PC-3 (cell line): ENCODE measurements at regions not wholly inside any gene's neighbourhood (a gene's known extent, or its start where the extent isn't known, plus 50 kb on each side); places are given as distances from the start of the nearest gene placed in this dataset.
A peak's percentile ranks its signal among the peaks of the same experiment; 100 is the strongest.

Experiments
- ATAC-seq: fragments of 200-7000 bp; cut with Tn5 transposase; 2 replicates; pipeline ENCODE4 v1.9.1; 2020; ENCODE audit warnings: mild to moderate bottlenecking, moderate library complexity
- BruUV-seq: library from RNA; stranded (reverse); fragments of 400-500 nt; replicated peaks from 2 replicates; lab custom pipeline; 2021; lab: Mats Ljungman, UMichigan
- CTCF ChIA-PET: fragments of 300-600 bp; sonication (Branson Sonifier 250); formaldehyde crosslinking; loops from one replicate; lab custom pipeline; 2022; ENCODE audit warnings: antibody characterized with exemption; lab: Charles Lee
- POLR2A ChIA-PET: fragments of 300-600 bp; sonication (Branson Sonifier 250); formaldehyde crosslinking; loops from one replicate; lab custom pipeline; 2022; ENCODE audit warnings: antibody characterized with exemption; ENCODE audit not compliant: unreplicated experiment; lab: Charles Lee
- DNase-seq: peaks from one replicate; pipeline ENCODE4 v3.0.0-alpha.2; 2015
- H2AFZ ChIP-seq: fragments of 300-600 bp; sonication (generic); 2 replicates; pipeline ENCODE4 v1.6.0; 2016; ENCODE audit warnings: antibody characterized with exemption, low read length
- H3F3A ChIP-seq: fragments of 300-600 bp; sonication (generic); one replicate; pipeline ENCODE4 v1.6.0; 2017; ENCODE audit warnings: antibody characterized with exemption, low read length, control low read depth, mild to moderate bottlenecking; ENCODE audit not compliant: unreplicated experiment
- H3K27ac ChIP-seq: fragments of 300-600 bp; sonication (generic); 2 replicates; pipeline ENCODE4 v1.5.1; 2016; ENCODE audit warnings: mild to moderate bottlenecking, low read length
- H3K27me3 ChIP-seq: fragments of 300-600 bp; sonication (generic); 2 replicates; pipeline ENCODE4 v1.6.1; 2016; ENCODE audit warnings: low read length, mixed read lengths
- H3K36me3 ChIP-seq: fragments of 300-600 bp; sonication (generic); 2 replicates; pipeline ENCODE4 v1.6.1; 2016; ENCODE audit warnings: low read depth, mixed run types, low read length, mixed read lengths
- H3K4me1 ChIP-seq: fragments of 300-600 bp; sonication (generic); 2 replicates; pipeline ENCODE4 v1.5.1; 2016; ENCODE audit warnings: low read length; ENCODE audit not compliant: insufficient read depth
- H3K4me2 ChIP-seq: fragments of 300-600 bp; sonication (generic); 2 replicates; pipeline ENCODE4 v1.6.0; 2016; ENCODE audit warnings: low read length
- H3K4me3 ChIP-seq: fragments of 300-600 bp; sonication (generic); 2 replicates; pipeline ENCODE4 v1.5.1; 2016; ENCODE audit warnings: mild to moderate bottlenecking, low read length, mixed read lengths
- H3K79me2 ChIP-seq: fragments of 300-600 bp; sonication (generic); 2 replicates; pipeline ENCODE4 v1.6.1; 2017; ENCODE audit warnings: low read length, mixed read lengths
- H3K9ac ChIP-seq: fragments of 300-600 bp; sonication (generic); 2 replicates; pipeline ENCODE4 v1.6.0; 2016; ENCODE audit warnings: mild to moderate bottlenecking, low read length
- H3K9me2 ChIP-seq: fragments of 300-600 bp; sonication (generic); replicated peaks from 2 replicates; pipeline ENCODE4 v1.6.1; 2016; ENCODE audit warnings: mixed run types, low read length, mixed read lengths
- H3K9me3 ChIP-seq: fragments of 300-600 bp; sonication (generic); 2 replicates; pipeline ENCODE4 v1.6.1; 2016; ENCODE audit warnings: low read length, mixed read lengths
- H4K20me1 ChIP-seq: fragments of 300-600 bp; sonication (generic); 2 replicates; pipeline ENCODE4 v1.6.1; 2016; ENCODE audit warnings: low read length, mixed read lengths
- EZH2 ChIP-seq: fragments of 300-600 bp; sonication (generic); IDR thresholded peaks from one replicate; pipeline ENCODE4 v1.6.1; 2017; ENCODE audit warnings: antibody characterized with exemption, mild to moderate bottlenecking, low read length; ENCODE audit not compliant: unreplicated experiment
- EZH2phosphoT487 ChIP-seq: fragments of 300-600 bp; sonication (generic); IDR thresholded peaks from 2 replicates; pipeline ENCODE4 v1.6.1; 2018; ENCODE audit warnings: mild to moderate bottlenecking, antibody characterized with exemption, low read length, borderline replicate concordance
- intact Hi-C: fragments of 100-400 bp; cut with micrococcal nuclease; formaldehyde crosslinking; loops from 2 replicates; pipeline ENCODE4 v1.9.0; 2023
- TF ChIP-seq, protein P1 (sequence below): fragments of 300-600 bp; sonication (generic); conservative IDR thresholded peaks from 2 replicates; pipeline ENCODE4 v1.5.1; 2017; ENCODE audit warnings: antibody characterized with exemption, low read depth, mild to moderate bottlenecking, low read length

DNA sequence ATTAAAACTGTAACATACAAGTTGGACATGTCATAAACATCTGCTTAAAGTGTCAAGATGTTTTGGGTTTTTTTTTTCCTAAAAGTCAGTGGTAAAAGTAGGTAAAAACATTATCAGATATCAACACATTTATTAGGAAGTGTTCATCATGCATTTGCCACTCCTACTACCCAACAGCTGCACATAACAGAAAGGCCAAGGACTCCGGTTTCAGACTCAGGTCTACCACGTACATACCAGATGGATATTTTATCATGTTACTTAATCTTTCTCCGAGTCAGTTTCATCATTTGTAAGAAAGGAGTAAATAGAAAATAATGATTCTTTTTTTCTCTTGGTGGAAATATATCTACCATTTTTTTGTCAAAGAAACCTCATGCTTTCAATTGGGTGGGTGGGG is 192.3 kb downstream of the UBE2E3 start:
- Histone ChIP-seq H3K36me3 (no peaks in the 10 kb centered on the region), H3K9ac (no peak overlapping the region), H2AFZ (no peak overlapping the region), H3K4me2 (no peak overlapping the region), H3K4me3 (no peak overlapping the region), H3K27me3 (no peaks in the 10 kb centered on the region), H3K4me1 (peaks cover 46% of the 10 kb centered on the region), H3F3A (no peaks in the 10 kb centered on the region), H3K79me2 (no peaks in the 10 kb centered on the region), H3K9me2 (no peaks in the 10 kb centered on the region), H4K20me1 (no peaks in the 10 kb centered on the region), H3K9me3 (0 out of 2 replicates have a peak, but pooled peaks cover 3% of the 10 kb centered on the region), H3K27ac (no peak overlapping the region)
- no peak for TF ChIP-seq EZH2
- TF ChIP-seq, protein P1, sequence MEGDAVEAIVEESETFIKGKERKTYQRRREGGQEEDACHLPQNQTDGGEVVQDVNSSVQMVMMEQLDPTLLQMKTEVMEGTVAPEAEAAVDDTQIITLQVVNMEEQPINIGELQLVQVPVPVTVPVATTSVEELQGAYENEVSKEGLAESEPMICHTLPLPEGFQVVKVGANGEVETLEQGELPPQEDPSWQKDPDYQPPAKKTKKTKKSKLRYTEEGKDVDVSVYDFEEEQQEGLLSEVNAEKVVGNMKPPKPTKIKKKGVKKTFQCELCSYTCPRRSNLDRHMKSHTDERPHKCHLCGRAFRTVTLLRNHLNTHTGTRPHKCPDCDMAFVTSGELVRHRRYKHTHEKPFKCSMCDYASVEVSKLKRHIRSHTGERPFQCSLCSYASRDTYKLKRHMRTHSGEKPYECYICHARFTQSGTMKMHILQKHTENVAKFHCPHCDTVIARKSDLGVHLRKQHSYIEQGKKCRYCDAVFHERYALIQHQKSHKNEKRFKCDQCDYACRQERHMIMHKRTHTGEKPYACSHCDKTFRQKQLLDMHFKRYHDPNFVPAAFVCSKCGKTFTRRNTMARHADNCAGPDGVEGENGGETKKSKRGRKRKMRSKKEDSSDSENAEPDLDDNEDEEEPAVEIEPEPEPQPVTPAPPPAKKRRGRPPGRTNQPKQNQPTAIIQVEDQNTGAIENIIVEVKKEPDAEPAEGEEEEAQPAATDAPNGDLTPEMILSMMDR = no peak
- TF ChIP-seq EZH2phosphoT487 = no peak
- DNase-seq = no peak
- ATAC-seq = no peak
- intact Hi-C loops = loop anchor here (10.0 kb wide), 1 partner anchor 292 kb away; no protein-coding TSS in a partner anchor
- BruUV-seq = no TSS peak
- CTCF ChIA-PET = no interaction called here
- POLR2A ChIA-PET = no interaction called here

GRCh38 chr2:181174611-181175580 is 194.5 kb downstream of the UBE2E3 start:
- H3K4me1 ChIP-seq = peaks cover 40% of the 10 kb centered on the region
- CTCF ChIA-PET = no interaction called here
- H3K9ac ChIP-seq = no peak overlapping the region
- no peaks in the 10 kb centered on the region for H3K36me3 ChIP-seq
- no peaks in the 10 kb centered on the region for H3F3A ChIP-seq
- POLR2A ChIA-PET = no interaction called here
- H3K79me2 ChIP-seq = no peaks in the 10 kb centered on the region
- intact Hi-C loops = loop anchor here (10.0 kb wide), 1 partner anchor 290 kb away; no protein-coding TSS in a partner anchor
- BruUV-seq = no TSS peak
- peak; percentile 57 for DNase-seq
- H2AFZ ChIP-seq = no peak overlapping the region
- 0 out of 2 replicates have a peak overlapping the region, but pooled peaks have one; percentile 10 for H3K27ac ChIP-seq
- H3K9me2 ChIP-seq = no peaks in the 10 kb centered on the region
- no peaks in the 10 kb centered on the region for H4K20me1 ChIP-seq
- H3K4me3 ChIP-seq = no peak overlapping the region
- no peaks in the 10 kb centered on the region for H3K27me3 ChIP-seq
- H3K9me3 ChIP-seq = no peaks in the 10 kb centered on the region
- H3K4me2 ChIP-seq = peak overlapping the region; percentile 3
- ATAC-seq = peak; percentile 30; the same call in 1 of the 2 replicates
- no peak for TF ChIP-seq EZH2phosphoT487
- TF ChIP-seq EZH2 = no peak
- TF ChIP-seq, protein P1 = no peak
